GM21423 (cell line): ENCODE measurements at regions not wholly inside any gene's neighbourhood (a gene's known extent, or its start where the extent isn't known, plus 50 kb on each side); places are given as distances from the start of the nearest gene placed in this dataset.

Source experiments
- ATAC-seq: cut with Tn5 transposase; IDR thresholded peaks from one replicate; pipeline ENCODE4 v1.9.1; 2021; ENCODE audit warnings: mild to moderate bottlenecking, moderate library complexity; ENCODE audit not compliant: unreplicated experiment

- no peak for ATAC-seq
Measured at GRCh38 chr14:94717808-94718207, 52.1 kb downstream of the GSC start.

GRCh38 chr14:94716976-94717375 lies 52.9 kb downstream of the GSC start:
- ATAC-seq: no peak

GRCh38 chr14:94713115-94713514 lies 56.8 kb downstream of the GSC start:
- ATAC-seq: no peak

- ATAC-seq: no peak
Measured at GRCh38 chr14:94710731-94711130, 59.2 kb downstream of the GSC start.

- no peak for ATAC-seq
Measured at GRCh38 chr14:94707494-94707893, 62.4 kb downstream of the GSC start.

- ATAC-seq: no peak
Measured at GRCh38 chr14:94706133-94706532, 63.8 kb downstream of the GSC start.

GRCh38 chr14:94702629-94703028 lies 67.3 kb downstream of the GSC start:
- no peak for ATAC-seq

- no peak for ATAC-seq
Measured at GRCh38 chr14:94701861-94702370, 68.0 kb downstream of the GSC start.

GRCh38 chr14:94700336-94700735 lies 69.6 kb downstream of the GSC start:
- ATAC-seq: no peak

GRCh38 chr14:94699831-94700230 lies 70.1 kb downstream of the GSC start:
- ATAC-seq: no peak

GRCh38 chr14:94697773-94698556 lies 71.9 kb downstream of the GSC start:
- ATAC-seq: no peak

GRCh38 chr14:94696518-94696917 lies 73.4 kb downstream of the GSC start:
- no peak for ATAC-seq

GRCh38 chr14:94695231-94695630 lies 74.7 kb downstream of the GSC start:
- no peak for ATAC-seq

GRCh38 chr14:94691660-94692034 lies 78.3 kb downstream of the GSC start:
- no peak for ATAC-seq

GRCh38 chr14:94690896-94691659 lies 78.8 kb downstream of the GSC start:
- ATAC-seq: no peak

GRCh38 chr14:94690486-94690885 lies 78.3 kb downstream of the SERPINA3 start:
- ATAC-seq: no peak

GRCh38 chr14:94689985-94690400 lies 77.8 kb downstream of the SERPINA3 start:
- ATAC-seq: no peak

GRCh38 chr14:94689218-94689984 lies 77.2 kb downstream of the SERPINA3 start:
- ATAC-seq: peak; percentile 58

- ATAC-seq: no peak
Measured at GRCh38 chr14:94686511-94687160, 74.4 kb downstream of the SERPINA3 start.

- ATAC-seq: no peak
Measured at GRCh38 chr14:94685681-94686485, 73.7 kb downstream of the SERPINA3 start.
